ENCODE measurements at regions not wholly inside any gene's neighbourhood (a gene's known extent, or its start where the extent isn't known, plus 50 kb on each side); places are given as distances from the start of the nearest gene placed in this dataset.
A peak's percentile ranks its signal among the peaks of the same experiment; 100 is the strongest.

DNA sequence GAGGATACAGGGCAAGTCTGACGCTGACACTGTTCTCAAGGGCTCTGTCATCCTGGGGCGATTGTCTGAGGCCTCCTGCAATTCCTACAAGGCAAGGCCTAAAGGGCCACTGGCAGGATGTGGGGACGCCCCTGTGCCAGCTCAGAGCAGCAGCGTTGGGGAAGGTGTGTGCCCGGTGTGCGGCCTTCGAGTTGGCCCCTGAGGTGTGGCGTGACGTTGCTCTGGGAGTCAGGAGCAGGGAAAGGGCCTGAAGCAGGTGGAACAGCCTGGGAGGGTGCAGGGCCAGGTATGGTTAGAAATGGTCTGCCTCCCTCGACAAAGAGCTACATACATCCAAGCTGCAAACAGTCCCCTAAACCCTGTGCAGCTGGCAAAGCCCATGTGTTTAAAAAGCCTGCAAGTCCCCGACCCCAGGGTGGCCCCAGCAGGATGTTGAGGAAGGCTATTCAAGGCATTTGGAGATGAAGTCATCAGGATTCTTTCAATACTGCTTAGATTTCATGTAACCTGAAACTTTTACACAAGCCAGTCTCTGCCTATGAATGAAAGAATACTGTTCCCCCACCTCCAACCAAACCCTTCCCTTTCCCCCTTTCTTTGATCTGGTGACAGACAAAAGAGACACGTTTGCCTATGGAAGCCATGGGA, 142.5 kb upstream of the TNS3 start:
- no peak for DNase-seq (ENCODE audit: low spot score)

DNA sequence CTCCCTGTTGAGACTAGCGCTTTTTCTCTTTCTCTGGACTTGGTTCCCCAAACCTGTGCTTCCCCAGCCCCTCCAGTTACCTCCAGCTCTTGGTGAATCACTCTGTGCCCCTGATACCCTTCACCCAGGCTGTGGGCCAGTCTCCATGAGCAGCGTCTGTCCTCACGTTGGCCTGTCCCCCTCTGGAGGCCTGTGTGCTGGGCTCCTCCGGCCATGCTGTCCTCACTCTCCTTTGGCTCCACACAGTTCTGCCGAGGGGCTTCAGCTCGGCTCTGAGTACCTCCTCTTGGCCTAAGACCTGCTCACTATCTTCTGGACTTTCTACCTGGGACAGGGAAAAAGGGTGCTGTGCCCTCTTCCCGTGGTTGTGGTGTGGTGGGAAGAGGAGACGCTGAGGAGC, 140.2 kb upstream of the TNS3 start:
- DNase-seq (ENCODE audit: low spot score), result no peak

DNA sequence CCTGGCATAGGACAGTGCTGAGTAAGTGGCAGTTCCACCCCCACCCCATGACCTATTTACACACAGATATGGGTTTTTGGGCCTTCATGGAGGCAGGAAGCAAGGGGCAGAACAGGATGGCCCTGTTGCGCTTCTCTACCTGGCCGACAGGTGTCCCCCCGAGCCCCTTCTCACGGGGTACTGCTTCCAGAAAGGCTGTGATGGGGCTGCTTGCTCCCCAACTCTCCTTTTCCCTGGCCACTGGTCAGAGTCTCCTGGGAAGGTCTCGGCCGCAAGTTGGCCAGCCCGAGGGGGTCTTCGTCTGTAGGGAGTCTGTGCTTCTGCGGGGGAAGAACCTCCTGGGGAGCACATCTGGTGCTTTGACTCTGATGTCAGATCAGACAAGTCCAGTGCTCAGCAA, 139.8 kb upstream of the TNS3 start:
- DNase-seq (ENCODE audit: low spot score), result no peak

DNA sequence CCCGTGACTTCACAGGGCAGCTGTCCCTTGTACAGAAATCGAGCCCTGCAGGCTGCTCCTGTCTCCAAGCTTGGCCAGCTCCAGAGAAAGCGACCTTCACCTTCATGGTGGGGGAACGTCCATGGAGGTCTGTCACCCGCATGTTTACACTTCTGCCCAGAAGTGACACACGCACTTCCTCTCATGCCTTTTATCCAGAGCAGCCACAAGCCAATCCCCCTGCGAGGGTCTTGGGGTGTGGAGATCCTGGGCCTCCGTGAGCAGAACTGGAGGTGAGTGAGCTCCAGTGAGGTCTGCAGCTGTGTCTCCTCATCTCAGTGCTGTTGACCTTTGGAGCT, 139.0 kb upstream of the TNS3 start:
- no peak for DNase-seq (ENCODE audit: low spot score)

DNA sequence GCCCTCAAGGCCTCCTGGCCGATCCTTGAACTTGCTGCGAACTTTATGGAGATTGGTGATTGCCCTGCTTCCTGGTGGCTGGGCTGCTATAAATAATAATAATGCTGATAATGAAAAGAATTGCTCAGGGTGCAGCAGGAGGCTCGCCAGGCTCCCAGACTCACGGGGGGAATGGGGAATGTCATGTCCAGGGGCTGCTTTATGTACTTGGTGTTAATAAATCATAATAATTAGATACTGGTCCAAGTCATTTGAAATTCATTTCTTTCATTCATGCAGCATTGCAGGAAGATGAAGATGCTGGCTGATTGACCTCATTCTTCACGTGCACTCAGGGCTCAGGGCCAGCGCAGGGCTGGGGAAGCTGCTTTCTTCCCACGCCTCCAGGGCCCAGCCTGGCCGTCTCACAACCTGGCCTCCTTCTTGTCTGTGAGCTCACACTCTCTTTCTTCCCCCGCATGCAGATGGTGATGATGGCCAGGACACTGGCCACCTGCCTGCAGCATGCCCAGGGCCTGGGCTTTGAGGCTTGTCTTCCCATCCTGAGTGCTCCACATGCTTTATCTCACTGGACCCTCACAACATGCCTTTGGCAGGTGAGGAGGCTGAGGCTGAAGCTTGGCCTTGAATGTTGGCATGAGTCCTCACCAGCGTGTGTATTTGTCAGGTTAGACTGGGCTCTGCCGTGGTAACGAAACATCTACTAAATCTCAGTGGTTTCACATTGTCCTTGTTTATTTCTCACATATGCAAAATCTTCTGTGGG, 138.4 kb upstream of the TNS3 start:
- DNase-seq (ENCODE audit: low spot score), result peak; percentile 55

DNA sequence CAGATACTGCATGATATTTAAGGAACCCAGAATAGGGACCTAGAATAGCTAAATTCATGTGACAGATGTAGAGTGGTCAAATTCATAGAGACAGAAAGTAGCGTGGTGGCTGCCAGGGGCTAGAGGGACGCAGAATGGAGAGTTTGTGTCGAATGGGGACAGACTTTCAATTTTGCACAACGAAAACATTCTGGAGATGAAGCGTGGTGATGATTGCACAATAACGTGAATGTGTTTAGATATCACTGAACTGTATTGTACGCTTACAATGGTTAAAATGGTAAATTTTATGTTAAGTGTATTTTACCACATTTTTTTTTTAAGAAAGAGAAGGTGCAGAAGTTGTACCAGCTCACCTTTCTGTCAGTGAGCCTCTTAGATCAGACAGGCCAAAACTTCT, 137.8 kb upstream of the TNS3 start:
- no peak for DNase-seq (ENCODE audit: low spot score)

DNA sequence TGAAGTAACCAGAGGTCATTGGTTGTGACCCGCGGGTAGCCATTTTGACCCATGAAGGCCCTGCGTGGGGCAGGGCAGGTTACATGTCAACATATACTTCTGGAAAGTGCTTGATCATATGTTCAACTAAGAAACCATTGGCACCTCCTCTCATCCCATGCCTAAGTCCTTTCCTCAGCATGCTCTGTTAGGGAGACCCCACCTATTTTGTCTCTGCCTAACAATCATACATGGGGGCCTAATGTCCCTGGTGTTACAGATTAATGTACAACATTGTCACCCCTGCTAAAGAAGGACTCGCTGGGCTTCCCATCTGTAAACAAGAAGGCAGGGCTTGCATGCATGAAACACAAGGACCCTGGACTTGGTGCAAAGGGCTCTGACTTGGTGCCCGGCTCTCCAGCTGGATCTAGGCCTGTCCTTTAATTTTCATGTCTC, 133.7 kb upstream of the TNS3 start:
- DNase-seq (ENCODE audit: low spot score), result no peak

DNA sequence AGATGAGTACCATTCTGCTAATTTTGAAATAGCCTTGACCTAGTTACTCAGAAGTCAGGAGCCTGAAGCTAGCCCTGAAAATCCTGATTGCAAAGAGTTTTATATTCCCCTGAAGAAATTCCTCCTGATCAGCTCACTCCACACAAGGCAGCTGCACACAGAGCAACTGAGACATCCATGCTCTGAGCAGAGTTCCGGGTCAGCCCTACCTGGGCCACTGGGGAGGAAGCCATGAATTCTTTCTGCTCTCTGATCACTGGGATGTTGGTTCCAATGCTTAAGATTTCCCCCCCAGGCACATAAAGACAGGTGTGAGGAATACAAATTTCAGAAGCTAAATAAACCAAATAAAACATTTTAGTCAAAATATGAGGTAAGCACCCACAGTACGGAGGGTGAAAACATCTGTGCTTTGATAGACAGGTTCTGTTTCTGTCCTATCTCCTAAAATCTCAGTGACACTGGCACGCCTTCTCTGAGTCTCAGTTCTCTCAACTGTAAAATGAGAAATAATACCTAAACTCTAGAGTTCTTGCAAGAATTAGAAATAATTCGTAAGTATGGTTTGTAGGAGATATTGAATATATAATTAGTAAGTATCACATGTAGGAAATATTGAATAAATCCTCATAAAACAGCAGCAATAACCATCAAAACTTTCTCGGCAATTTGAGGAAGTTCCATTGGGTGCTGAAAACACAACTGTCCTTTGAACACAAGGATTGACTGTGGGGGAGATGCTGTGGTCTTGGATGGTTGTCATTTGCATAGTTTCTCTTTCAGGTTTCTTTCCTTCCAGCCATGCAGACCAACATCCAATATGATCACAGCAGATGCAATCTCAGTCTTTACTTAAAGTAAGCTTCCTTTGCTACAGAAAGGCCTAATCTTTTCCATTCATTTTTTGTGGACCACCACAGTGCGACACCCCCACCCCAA, 133.0 kb upstream of the TNS3 start:
- no peak for DNase-seq (ENCODE audit: low spot score)

DNA sequence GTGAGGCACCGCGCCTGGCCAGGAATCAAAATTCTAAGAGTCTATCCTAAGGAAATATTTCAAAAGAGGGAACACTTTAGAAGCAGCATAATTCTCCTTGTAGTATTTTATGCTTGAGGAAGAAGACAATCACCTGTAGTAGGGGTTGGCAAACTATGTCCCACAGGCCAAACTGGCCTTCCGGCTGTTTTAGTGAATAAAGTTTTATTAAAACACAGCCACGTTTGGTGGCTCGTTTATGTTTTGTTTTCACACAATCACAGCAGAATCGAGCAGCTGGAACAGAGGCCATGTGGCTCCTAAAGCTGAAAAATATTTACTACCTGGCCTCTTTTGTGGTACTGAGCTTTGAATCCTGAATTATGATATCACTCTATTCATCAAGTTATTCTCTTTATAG, 131.7 kb upstream of the TNS3 start:
- DNase-seq (ENCODE audit: low spot score), result no peak

DNA sequence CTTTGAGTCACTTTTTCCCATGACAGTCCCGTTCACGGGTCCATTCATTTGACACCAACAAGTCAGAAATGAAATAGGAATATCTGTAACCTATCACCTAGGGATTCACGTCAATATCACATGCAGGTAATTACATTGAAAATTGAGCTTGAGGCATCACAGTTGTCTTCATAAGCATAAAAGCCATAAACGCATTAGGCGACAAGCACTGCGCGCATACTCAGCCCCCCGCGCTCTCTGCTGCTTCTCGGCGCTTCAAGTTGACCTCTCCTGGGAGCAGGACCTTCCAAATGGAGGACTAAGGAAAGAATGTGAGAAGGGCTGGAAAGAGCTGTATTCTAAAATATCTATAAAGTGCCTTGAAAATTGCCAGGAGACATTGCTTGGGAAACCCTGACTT, 130.5 kb upstream of the TNS3 start:
- no peak for DNase-seq (ENCODE audit: low spot score)

DNA sequence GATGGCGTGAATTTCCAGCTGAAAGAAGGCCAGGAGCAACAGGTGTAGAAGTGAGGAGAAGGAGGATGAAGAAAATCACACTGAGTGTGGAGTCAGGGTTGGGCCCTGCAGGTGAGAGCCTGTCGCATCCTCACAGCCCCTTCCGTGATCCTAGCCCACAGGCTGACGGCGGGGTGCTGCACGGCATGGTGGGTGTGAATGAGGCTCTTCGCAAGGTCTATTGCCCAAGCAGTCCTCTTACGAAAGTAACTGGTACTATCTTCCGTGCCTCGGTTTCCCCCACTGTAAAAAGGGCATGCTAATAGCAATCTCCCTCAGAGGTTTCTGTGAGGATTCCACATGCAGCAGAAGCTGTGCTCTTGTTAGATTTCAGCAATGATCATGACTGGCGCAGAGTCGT, 129.9 kb upstream of the TNS3 start:
- no peak for DNase-seq (ENCODE audit: low spot score)

DNA sequence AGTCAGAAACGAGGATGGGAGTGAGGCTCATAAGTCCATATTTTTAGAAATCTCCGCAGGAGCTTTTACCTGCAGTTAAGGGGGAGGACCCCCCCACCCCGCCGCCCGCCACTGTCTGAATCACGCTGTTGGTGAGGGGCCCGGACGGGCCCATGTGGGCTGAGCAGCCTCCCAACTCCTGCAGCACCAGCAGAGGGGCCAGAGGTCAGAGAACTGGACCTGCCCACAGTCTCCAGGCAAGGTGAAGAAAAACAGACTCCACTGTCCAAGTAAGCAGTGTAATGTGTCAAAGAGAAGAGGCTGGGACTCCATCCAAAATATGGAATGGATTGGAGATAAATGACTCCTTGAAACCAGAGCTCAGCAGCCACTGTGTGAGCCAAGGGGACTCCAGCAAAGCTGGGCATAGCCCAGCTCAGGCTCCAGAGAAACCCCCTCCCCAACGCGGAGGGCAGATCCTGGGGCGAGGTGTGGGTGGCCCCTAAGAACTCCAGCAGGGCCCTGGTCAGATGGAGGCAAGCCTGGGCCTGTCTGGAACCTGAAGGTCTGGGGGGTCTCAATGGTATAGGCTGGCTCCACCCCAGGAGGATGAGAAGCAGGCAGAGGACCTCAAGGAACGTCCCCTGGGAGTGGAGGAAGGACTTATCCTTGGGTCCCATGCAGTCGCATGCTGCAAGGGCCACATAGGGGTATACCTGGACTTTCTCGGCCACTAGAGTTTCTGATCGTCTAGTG, 128.5 kb upstream of the TNS3 start:
- no peak for DNase-seq (ENCODE audit: low spot score)

DNA sequence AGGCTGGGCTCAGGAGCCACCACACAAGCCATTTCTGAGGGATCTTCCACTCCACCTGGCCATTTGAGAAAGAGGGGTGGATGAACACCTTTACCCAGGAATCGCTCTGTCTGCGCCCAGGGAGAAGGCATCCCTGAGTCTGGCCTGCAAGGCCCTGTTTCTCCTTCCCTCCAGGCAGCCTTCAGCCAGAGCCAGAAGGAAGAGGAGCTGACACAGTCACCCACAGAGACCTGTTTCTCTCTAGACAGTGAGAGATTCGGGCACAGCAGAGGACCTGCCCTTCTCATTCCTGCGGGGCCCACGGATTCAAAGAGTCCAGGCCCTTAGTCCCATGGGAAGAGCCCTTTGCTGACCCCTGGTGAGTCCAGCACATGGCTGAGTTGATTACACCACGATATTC, 127.5 kb upstream of the TNS3 start:
- DNase-seq (ENCODE audit: low spot score), result no peak

DNA sequence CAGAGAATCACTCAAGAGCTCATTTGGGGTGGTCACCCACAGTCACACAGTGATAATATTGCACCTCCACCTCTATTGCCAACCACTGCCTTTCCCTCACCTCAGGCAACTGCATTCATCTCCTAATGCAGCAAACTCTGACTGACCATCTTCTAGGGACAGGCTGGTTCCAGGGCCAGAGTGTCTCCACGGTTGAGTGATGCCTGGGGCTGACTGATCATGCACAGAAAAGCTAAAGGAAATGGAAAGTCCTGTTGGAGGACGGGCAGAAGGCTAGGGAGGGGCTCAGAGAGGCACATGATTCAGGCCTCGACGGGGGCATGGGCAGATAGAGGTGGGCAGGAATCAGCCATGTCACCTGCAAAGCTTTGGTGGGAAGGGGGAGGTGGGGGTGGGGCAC, 127.1 kb upstream of the TNS3 start:
- DNase-seq (ENCODE audit: low spot score), result no peak

DNA sequence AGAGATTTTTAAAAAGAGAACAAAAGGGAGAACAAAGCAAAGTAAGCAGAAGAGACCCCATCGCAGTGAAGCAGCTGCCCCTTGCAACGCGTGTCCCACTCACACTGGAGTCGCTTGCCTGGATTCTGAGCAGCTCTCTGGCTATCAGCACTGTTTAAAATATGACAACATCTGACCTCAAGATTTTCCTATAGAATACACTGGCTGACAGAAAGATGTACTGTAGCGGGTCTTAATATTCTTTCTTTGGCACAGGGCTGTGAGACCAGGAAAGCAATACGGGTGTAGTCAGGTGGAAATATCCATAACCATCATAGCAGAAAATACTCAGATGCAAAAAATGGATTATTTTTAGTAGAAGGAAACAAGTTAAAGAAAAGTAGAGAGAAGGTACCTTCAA, 125.7 kb upstream of the TNS3 start:
- no peak for DNase-seq (ENCODE audit: low spot score)

DNA sequence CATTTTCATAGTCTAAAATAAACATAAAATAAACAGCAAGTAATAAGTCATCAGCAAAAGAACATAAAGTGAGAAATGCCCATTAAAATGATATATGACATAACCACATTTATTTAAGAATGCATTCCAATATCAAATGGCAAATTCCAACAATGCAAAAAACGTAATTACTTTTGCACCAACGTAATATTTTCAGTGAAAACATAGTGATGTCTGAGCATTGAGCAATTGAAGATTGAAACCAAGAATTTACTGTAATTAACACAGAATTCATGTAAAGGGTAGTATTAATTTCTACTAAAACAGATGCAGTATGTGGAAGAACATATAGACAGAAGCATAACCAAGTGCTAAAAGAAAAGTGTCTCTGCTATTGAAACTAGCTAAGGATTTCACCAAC, 123.0 kb upstream of the TNS3 start:
- DNase-seq (ENCODE audit: low spot score), result no peak

DNA sequence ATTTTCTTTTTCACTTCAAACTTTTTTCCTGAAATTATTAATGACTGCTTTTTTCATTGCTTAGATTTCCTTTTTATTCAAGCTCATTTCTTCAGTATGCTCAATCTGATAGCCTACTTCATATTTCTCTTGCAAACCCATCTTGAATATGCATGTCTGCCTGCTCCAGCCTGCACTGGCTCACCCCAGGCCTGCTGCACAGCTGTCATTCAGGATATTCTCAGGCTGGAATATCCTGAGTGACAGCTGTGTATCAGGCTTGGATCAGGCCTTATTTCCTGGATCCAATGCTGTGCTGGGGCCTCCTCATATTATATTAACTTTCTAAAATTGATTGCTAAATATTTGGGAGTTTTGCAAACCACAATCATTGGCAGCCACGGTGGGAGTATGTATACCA, 120.2 kb upstream of the TNS3 start:
- DNase-seq (ENCODE audit: low spot score), result no peak

DNA sequence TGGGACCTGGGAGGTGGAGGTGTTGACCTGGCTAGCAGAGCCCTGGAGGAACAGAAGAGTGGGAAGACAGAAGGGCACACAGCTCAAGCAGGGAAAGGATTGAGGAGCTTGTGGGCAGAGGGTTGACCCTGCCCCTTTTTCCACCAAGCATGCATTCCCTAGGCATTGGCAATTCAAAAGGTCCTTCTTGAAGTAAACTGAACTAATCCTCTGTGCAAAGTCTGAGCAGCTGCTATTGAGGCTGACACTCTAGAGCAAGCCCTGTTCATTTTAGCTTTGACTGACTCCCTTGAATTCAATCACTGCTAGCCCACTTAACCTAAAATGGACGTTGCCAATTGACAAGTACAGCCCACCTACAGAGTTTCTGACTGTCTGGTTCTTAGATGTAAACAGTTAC, 116.5 kb upstream of the TNS3 start:
- DNase-seq (ENCODE audit: low spot score), result no peak

DNA sequence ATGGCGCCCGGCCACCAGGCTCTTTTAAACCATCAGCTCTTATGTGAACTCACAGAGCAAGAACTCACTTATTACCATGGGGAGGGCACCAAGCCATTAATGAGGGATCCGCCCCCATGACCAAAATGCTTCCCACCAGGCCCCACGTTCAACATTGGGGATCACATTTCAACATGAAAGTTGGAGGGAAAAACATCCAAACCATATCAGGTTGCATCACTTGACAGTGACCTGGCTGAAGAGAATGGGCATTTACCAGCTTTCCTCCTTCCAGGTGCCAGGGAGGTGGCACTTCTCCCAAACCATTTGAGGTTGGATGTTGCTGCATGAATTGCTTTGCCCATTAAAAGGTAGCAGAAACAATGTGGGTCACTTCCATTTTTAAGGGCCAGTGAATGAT, 115.6 kb upstream of the TNS3 start:
- DNase-seq (ENCODE audit: low spot score), result no peak

DNA sequence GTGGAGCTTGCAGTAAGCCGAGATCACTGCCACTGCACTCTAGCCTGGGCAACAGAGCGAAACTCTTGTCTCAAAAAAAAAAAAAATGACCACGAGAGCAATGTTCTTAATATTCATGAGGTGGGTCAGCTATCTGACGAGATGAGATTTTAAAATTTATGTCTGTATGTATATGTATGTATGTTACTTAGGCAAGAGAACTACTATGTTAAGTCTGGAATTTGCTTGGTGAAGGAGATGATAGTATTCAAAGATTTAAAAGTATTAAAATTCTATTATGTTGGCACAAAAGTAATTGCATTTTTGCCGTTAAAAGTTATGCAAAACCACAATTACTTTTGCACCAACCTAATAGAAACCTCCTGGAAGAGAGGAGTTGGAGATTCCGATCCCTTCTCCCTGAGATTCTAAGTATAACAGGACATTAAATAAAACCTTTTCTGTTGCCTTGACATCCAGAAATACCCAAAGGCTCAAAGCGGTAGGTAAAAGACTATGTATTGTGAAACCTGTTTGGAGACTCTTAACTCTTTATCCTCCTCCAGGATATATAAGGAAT, 114.3 kb upstream of the TNS3 start:
- DNase-seq (ENCODE audit: low spot score), result no peak

DNA sequence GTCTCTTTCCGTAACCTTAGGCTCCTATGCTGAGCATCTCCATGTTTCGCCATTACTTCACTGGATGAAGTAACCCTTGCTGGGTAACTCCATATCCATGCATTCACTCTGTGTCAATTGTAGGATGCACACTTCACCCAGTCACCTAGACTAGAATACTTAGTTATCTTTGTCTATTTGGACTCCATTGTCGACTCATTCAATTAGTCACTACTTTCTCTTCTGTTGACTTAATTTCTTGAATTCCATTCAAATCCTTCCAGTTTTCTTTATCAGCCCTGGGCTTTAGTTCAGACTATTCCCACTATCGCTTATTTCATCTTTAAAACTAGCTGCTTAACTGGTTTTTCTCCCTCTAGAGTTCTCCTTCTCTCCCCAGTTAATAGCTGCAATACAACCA, 111.3 kb upstream of the TNS3 start:
- DNase-seq (ENCODE audit: low spot score), result no peak

DNA sequence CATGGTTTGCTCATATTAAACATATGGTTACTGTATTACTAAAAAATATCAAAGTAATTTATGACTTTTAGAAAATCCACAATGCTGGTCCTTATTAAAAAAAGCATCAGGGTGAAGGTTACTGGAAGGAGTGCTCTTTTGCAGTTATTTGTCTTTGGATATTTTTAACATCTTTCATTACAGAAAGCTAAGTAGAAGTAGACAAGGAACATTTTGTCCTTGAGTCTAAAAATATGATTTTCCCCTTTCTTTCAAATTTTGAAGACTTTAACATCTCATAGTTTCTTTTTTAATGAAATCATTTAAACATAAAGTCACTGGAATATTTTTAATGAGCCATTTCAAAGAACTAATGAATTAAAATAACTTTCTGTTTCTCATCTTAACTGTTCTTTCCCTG, 110.1 kb upstream of the TNS3 start:
- DNase-seq (ENCODE audit: low spot score), result no peak

Measured in ureter (tissue), 1 donor.